Body of pancreas (tissue), 4 donors: ENCODE measurements at regions not wholly inside any gene's neighbourhood (a gene's known extent, or its start where the extent isn't known, plus 50 kb on each side); places are given as distances from the start of the nearest gene placed in this dataset.

Source experiments
- POLR2A ChIP-seq, 3 donors: fragments of 450-650 bp; IDR thresholded peaks; one replicate each; pipeline ENCODE4 v1.6.1; 2016; ENCODE audit warnings: antibody characterized with exemption in 3 of 3, mild to moderate bottlenecking in 2 of 3
- TF ChIP-seq, protein P1 (sequence below), 7 experiments: fragments of 450-650 bp in 4 of 7; fragments of 200-600 bp in 3 of 7; sonication (generic) in 3 of 7; IDR thresholded peaks; one replicate each; pipeline ENCODE4 v1.5.1; 2016 to 2019; ENCODE audit warnings: antibody characterized with exemption in 7 of 7

DNA sequence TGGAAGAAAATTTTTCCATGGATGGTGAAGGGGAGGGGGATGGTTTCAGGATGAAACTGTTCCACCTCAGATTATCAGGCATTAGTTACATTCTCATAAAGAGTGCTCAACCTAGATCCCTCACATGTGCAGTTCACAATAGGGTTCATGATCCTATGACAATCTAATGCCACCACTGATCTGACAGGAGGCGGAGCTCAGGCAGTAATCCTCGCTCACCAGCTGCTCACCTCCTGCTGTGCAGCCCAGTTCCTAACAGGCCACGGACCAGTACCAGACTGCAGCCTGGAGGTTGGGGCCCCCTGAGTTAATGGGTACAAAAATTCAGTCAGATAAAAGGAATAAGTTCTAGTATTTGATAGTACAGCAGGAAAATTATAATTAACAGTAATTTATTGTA, 337.2 kb downstream of the NPR3 start:
- TF ChIP-seq, protein P1, sequence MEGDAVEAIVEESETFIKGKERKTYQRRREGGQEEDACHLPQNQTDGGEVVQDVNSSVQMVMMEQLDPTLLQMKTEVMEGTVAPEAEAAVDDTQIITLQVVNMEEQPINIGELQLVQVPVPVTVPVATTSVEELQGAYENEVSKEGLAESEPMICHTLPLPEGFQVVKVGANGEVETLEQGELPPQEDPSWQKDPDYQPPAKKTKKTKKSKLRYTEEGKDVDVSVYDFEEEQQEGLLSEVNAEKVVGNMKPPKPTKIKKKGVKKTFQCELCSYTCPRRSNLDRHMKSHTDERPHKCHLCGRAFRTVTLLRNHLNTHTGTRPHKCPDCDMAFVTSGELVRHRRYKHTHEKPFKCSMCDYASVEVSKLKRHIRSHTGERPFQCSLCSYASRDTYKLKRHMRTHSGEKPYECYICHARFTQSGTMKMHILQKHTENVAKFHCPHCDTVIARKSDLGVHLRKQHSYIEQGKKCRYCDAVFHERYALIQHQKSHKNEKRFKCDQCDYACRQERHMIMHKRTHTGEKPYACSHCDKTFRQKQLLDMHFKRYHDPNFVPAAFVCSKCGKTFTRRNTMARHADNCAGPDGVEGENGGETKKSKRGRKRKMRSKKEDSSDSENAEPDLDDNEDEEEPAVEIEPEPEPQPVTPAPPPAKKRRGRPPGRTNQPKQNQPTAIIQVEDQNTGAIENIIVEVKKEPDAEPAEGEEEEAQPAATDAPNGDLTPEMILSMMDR (IDR thresholded peaks at IDR 0.05): no peak
- TF ChIP-seq POLR2A (IDR thresholded peaks at IDR 0.05): no peak
